ENCODE measurements at regions not wholly inside any gene's neighbourhood (a gene's known extent, or its start where the extent isn't known, plus 50 kb on each side); places are given as distances from the start of the nearest gene placed in this dataset.

- DNase-seq (no peak), ATAC-seq (no peak)
These were observed 136.3 kb downstream of the TMEM17 start for GRCh38 chr2:62369541-62370202.

DNA sequence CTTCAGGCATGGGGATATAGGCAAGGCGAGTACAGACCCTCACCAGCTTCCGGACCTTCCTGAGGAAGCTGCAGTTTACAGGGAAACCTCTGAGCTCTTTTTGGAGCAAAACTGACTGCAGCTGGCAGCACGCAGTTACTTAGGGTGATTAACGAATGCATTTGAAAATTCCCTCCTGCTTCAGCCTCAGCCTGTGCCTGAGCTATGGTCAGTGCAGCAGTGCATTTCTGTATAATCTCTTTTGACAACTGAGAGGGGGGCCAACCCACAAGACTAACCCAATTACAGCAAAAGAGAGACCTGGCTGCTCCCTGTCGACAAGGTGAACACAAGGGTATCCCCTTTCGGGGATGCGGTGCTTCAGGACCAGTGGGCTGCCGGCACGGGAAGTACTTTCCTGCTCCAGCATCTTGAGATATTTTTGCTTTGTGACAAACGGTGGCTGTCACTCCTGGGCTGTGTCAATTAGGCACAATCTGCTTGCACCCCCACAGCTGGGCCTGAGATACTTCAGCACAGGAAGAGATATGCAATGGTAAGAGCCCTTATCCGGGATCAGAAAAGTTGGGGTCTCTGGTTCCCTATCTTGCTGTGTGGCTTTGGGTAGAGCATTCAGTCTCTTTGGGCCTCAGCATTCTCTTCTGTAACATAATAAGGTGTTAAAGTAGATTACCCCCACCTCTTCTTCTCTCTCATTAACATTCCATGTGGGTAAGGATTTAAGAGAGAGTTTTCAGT lies 141.0 kb downstream of the TMEM17 start:
- ATAC-seq (no peak), DNase-seq (no peak)

GRCh38 chr2:62363166-62363565 lies 142.8 kb downstream of the TMEM17 start:
- ATAC-seq (no peak), DNase-seq (no peak)

- no peak for DNase-seq
These were observed 143.4 kb downstream of the TMEM17 start for GRCh38 chr2:62362561-62362960.

DNA sequence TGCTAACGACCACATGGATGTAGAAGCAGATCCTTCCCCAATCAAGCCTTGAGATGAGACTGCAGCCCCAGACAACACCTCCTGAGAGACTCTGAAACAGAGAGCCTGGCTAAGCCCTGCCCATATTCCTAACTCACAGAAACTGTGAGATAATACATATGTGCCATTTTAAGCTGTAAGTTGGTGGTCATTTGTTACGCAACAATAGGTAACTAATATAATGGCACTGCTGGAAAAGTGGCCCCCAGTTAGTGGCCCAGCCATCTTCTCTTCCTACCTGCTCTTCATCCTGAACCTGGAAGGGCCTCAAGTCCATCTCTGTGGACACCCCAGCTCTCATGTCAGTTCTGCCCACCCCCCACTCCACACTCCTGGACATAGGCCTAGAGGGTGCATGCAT lies 144.0 kb downstream of the TMEM17 start:
- ATAC-seq (no peak), DNase-seq (no peak)

More at GRCh38 chr2:62362561-62362960, 143.4 kb downstream of the TMEM17 start:
- ATAC-seq = no peak

DNA sequence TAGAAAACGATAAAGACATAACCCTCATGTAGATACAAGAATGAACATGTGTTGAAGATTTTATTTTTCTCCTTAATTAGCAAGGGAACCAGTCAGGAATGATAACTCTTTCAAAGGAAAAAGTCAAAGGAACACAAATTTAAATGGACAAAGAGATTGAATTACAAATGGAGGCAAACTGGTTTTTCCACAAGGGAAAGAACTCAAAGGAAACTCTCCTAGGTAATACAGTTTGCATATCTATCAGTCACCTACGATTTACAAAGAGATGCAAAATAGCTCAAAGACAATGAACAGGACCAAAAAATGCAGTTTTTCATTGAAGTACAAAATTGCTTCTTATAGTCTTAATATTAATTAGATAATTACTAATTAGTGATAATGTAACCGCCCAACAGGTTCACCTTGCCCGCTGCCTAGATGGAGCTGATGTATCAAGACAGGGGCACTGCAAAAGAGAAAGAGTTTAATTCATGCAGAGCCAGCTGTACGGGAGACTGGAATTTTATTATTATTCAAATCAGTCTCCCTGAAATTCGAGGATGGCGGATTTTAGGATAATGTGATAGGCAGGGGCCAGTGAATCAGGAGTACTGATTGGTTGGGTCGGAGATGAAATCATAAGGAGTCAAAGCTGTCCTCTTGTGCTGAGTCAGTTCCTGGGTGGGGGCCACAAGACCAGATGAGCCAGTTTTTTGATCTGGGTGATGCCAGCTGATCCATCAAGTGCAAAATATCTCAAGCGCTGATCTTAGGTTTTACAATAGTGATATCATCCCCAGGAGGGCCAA lies 151.0 kb downstream of the TMEM17 start:
- no peak for ATAC-seq
- no peak for DNase-seq

- ATAC-seq (no peak), DNase-seq (no peak)
These were observed 154.0 kb downstream of the TMEM17 start for GRCh38 chr2:62352031-62352430.

- DNase-seq (no peak), ATAC-seq (no peak)
These were observed 153.9 kb downstream of the B3GNT2 start for GRCh38 chr2:62349788-62350187.

DNA sequence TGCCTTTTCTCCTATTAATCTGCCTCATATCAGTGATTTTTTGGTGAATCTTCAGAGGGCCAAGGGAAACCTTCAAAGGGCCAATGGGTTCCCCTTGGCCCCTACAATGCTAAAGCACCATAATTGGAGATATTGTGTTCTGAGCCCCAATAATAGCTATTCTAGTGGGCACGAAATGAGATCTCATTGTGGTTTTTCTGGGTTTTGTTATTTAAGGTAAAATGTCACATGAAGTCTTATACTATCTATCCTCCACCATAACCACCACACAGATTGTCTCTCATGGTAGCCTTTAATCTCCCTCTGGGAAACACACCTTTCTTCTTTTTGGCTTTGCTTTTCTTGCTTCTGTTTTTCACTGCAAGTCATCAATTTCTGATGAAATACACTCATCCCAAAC lies 152.8 kb downstream of the B3GNT2 start:
- DNase-seq (no peak), ATAC-seq (no peak)

- DNase-seq = no peak
- ATAC-seq = no peak
These were observed 151.8 kb downstream of the B3GNT2 start for GRCh38 chr2:62347563-62348270.

- DNase-seq = no peak
- ATAC-seq = peak; percentile 68
These were observed 148.6 kb downstream of the B3GNT2 start for GRCh38 chr2:62344472-62344871.

DNA sequence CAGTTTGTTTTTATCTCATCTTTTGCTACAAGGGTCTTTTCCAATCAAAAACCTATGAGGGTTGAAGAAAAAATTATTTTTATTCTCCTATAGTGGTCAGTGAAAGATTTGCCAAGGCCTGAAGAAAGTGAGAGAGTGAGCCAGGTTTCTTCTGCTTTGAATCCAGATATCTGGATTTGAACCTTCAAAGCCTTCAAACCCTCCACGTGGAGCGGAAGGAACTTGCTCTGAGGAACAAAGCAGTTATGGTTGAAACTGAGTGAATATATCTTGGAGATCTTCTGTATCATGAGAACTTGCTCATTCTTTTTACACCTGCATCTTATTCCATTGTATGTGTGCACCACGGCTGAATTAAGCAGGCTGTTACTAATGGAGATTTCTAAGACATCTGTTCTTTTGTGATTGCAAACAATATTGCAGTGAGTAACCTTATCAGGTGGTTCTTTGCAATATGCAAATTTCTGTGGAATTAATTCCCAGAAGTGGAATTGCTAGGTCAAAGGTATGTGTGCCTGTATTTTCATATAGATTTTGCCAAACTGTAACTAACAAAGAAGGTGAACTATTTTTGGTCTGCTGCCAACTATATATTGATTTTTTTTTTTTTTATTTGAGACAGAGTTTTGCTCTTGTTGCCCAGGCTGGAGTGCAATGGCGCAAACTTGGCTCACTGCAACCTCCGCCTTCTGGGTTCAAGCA lies 147.9 kb downstream of the B3GNT2 start:
- ATAC-seq (no peak), DNase-seq (no peak)

DNA sequence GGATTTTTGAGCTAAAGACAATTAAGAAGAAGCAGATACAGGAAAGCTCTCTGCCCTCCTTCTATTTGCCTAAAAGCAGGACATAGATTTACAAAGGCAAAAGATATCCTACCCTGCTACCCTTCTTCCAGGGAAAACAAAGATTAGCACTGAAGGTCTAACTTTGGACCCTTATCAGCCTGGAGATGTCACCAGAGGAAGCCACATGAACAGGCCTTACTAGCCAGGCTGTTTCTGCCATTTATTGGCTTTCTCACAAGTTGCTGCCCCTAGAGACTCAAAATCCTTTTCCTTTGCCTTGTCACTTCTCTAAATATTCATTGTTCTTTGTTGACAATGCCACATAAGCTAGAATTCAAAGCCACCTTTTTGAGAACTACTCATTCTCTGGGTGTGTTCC lies 147.3 kb downstream of the B3GNT2 start:
- no peak for ATAC-seq

DNA sequence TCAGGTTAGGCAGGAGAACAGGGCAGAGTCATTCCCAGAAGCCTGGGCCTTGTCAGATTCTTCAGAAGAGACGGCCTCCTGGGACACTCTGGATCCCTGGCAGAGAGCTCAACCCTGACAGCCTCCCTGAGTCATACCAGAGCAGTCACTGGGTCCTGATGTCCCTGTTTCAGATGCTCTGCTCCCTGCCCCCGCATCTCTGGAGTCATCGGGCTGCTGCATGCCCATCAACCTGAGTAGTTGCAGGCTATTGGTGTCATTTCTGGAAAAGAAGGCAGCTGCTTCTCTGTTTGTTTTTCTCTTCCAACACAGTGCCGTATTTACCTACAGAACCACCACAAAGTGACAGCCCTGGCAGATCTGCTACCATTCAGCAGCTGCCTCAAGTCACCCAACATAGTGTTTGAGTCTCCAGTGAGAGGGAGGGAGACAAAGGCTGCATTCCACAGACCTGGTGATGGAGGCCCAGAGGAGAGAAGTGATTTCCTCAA lies 145.1 kb downstream of the B3GNT2 start:
- ATAC-seq = peak; percentile 55
- no peak for DNase-seq

More for the DNA sequence above, 147.3 kb downstream of the B3GNT2 start:
- DNase-seq = no peak

DNA sequence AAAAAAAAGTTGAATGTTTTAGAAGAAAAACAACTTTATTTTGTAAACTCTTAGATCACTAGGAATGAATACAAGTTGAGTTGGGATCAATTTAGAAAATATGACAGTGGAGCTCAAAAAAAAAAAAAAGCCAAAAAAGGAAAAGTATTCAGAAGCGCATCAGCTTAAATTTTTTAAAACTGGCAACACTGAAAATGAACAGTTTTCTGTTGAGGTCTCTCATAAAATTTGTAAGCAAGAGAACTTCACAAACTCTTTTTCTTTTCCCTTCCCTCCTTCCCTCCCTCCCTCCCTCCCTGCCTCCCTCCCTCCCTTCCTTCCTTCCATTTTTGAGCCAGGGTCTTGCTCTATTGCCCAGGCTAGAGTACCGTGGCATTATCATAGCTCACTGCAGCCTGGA lies 143.9 kb downstream of the B3GNT2 start:
- DNase-seq (no peak), ATAC-seq (no peak)

DNA sequence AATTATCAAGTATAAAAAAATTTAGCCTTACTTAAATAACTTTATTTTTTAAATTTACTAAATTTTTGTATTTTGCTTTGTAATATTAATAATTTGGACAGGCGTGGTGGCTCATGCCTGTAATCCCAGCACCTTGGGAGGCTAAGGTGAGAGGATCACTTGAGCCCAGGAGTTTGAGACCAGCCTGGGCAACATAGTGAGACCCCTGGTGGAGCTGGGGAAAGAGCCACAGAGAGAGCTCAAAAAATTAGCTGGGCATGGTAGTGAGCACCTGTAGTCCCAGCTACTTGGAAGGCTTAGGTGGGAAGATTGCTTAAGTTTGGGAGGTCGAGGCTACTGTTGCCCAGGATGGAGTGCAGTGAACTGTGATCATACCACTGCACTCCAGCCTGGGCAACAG lies 143.5 kb downstream of the B3GNT2 start:
- no peak for ATAC-seq
- no peak for DNase-seq

GRCh38 chr2:62338111-62338510 lies 142.2 kb downstream of the B3GNT2 start:
- ATAC-seq = no peak
- no peak for DNase-seq

GRCh38 chr2:62337403-62337802 lies 141.5 kb downstream of the B3GNT2 start:
- DNase-seq (no peak), ATAC-seq (no peak)

DNA sequence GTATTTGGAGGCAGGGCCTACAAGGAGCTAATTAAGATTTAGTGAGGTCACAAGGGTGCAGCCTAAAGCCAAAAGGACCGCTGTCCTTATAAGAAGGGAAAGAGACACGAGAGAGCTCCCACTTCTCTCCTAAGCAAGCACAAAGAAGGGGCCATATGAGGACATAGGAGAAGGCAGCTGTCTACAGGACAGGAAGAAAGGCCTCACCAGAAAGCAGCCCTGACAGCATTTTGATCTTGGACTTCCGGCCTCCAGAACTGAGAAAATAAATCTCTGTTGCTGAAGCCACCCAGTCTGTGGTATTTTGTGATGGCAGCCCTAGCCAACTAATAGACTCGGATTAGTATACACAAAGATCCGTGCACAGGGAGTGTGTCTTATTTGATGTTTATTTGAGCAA lies 139.7 kb downstream of the B3GNT2 start:
- ATAC-seq (no peak), DNase-seq (no peak)

DNA sequence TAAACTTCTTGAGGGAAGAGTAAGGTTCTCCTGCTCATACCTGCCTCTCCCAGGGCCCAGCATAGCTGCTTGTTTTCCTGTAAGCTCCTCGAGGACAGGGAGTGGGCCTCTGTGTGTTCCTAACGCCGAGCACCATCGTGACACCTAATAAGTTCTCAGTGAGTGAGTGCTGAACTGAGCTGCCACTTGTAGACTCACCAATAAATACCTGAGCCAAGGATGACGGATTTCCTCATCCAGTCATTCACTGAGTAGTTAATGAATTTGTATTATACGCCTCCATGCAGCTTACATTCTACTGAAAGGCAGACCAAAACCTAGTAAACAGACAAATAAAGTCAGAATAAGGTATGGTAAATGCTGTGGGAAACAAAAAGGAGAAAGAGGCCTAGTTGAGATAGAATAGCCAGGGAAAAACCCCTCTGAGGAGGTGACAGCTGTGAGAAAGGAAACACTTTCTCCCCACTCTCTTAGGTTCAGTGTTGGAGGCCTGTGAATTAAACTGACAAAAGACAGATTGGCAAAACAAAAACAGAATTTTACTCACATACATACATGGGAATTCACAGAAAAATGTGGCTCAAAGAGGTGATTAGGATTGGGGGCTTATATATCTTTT lies 138.6 kb downstream of the B3GNT2 start:
- ATAC-seq (peak; percentile 25), DNase-seq (no peak)

DNA sequence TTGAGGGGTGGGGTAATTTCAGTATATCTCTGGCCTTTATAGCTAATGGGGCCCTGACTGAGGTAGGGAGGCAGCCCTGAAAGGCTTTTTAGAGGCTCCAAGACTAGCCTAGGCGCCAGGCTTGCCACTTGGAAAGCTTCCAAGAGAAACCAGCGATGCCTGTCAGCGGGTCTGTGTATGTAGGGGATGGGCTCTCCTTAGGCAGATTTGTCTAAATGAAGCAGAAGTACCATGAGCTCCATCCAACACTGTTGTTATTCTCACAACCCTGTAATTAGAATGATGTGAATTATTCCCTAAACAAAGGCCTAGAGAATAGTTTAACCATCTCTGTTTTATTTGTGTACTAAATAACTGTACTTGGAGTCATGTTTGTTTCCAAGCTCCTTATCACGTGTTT lies 138.1 kb downstream of the B3GNT2 start:
- no peak for ATAC-seq
- DNase-seq = no peak
